ENCODE measurements at regions not wholly inside any gene's neighbourhood (a gene's known extent, or its start where the extent isn't known, plus 50 kb on each side); places are given as distances from the start of the nearest gene placed in this dataset.

DNA sequence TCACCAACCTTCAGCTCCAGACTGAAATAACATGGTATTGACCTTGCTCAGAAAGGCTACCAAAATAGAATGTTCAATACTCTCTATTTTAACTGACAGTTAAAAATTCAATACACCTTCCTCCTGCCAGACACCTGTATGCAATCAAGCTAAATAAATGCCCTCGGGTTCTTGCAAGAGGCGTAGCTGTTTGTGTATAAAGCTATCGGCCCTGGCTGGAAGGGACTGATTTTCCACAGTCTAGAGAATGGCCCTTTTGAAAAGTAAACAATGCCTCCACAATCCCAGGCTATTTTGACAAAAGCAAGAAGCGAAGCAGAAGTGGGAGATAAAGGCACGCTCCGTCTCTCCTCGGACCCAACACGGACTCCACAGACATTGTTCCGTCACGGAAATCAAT lies 791.2 kb downstream of the BRD1 start:
- 90% methylated on average over 4 of the region's 10 CpGs for WGBS (ENCODE audit: insufficient coverage)

DNA sequence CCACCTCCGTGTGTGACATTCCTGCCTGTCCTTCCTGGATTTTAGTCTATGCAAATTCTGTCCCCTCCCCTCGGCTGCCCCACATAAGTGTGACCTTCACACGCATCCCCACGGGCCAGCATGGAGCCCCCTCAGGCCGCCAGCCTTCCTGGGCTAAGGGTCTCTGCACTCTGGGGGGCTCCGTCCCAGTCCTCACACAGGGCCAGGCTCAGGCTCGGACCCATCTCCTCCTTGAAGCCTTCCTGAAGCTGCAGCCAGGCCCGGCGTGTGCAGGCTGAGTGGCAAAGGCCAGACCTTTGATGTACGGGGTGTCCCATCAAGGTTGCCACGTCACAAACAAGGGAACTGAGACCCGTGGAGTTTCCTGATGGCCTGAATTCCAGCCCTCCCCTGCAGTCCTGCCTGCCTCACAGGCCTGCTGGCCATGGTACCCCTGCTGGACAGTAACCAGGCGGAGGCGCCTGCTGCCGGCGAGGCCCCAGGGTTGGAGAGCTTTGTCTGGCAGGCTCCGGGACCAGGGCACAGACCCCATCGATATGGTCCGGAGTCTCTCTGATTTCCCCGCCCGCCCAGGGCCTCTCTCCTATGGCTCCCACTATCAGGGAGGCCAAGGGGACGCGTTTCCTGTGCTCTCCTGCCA lies 791.7 kb downstream of the BRD1 start:
- Histone ChIP-seq H3K4me3 (ENCODE audit: control extremely low read depth in 1 of 5, extremely low read depth in 1 of 5, insufficient read depth in 1 of 5, low read depth in 2 of 5, low read length in 4 of 5) (no peak overlapping the region), H3K9me3 (ENCODE audit: control extremely low read depth in 1 of 3, control insufficient read depth in 2 of 3, insufficient read depth in 1 of 3, low read length in 2 of 3) (peaks cover 0 to 20% (median 0%) of the 10 kb centered on the region in 3 donors), H3K27me3 (replicated peaks in 1 of 4; ENCODE audit: control extremely low read depth in 1 of 4, control insufficient read depth in 3 of 4, insufficient read depth in 4 of 4, low read length in 3 of 4) (no peaks in the 10 kb centered on the region), H3K4me1 (ENCODE audit: control insufficient read depth in 2 of 2, insufficient read depth in 2 of 2, low read length in 2 of 2) (no peaks in the 10 kb centered on the region), H3K4me2 (replicated peaks; ENCODE audit: low read depth, low read length, poor library complexity, severe bottlenecking) (no peak overlapping the region), H3K36me3 (replicated peaks in 1 of 2; ENCODE audit: control extremely low read depth in 1 of 2, control insufficient read depth in 1 of 2, extremely low read depth in 1 of 2, insufficient read depth in 2 of 2, low read length in 1 of 2) (no peaks in the 10 kb centered on the region), H2AFZ (ENCODE audit: insufficient read depth, low read depth, low read length, poor library complexity, severe bottlenecking) (no peak overlapping the region), H3K27ac (ENCODE audit: low read length in 2 of 2) (no peak overlapping the region), H3K79me2 (ENCODE audit: control insufficient read depth, insufficient read depth, low read length) (no peaks in the 10 kb centered on the region), H3K9ac (ENCODE audit: low read length) (no peak overlapping the region), H4K20me1 (ENCODE audit: control insufficient read depth, insufficient read depth, low read length, poor library complexity, severe bottlenecking) (no peaks in the 10 kb centered on the region)
- H3K4me3 Mint-ChIP-seq, result no peak overlapping the region
- no peaks in the 10 kb centered on the region for H3K9me3 Mint-ChIP-seq (ENCODE audit: insufficient read depth)
- H3K4me1 Mint-ChIP-seq, result no peaks in the 10 kb centered on the region
- no peaks in the 10 kb centered on the region for H3K27me3 Mint-ChIP-seq
- no peak for ATAC-seq (ENCODE audit: low read depth)
- 83% methylated on average over 23 of the region's 23 CpGs for WGBS (ENCODE audit: insufficient coverage)
- DNase-seq, result no peak
- CTCF ChIA-PET, result no interaction called here
- no peak overlapping the region for H3K27ac Mint-ChIP-seq
- intact Hi-C loops (cut with micrococcal nuclease), result no loop called here
- POLR2A ChIA-PET, result no interaction called here
- TF ChIP-seq EZH2 (IDR thresholded peaks at IDR 0.05; ENCODE audit: borderline replicate concordance, insufficient read depth, low read depth, low read length, poor library complexity, severe bottlenecking), result no peak
- TF ChIP-seq, protein P1, sequence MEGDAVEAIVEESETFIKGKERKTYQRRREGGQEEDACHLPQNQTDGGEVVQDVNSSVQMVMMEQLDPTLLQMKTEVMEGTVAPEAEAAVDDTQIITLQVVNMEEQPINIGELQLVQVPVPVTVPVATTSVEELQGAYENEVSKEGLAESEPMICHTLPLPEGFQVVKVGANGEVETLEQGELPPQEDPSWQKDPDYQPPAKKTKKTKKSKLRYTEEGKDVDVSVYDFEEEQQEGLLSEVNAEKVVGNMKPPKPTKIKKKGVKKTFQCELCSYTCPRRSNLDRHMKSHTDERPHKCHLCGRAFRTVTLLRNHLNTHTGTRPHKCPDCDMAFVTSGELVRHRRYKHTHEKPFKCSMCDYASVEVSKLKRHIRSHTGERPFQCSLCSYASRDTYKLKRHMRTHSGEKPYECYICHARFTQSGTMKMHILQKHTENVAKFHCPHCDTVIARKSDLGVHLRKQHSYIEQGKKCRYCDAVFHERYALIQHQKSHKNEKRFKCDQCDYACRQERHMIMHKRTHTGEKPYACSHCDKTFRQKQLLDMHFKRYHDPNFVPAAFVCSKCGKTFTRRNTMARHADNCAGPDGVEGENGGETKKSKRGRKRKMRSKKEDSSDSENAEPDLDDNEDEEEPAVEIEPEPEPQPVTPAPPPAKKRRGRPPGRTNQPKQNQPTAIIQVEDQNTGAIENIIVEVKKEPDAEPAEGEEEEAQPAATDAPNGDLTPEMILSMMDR (IDR thresholded peaks at IDR 0.05), result no peak

More for the DNA sequence above, 791.2 kb downstream of the BRD1 start:
- no peak for TF ChIP-seq EZH2 (IDR thresholded peaks at IDR 0.05; ENCODE audit: borderline replicate concordance, insufficient read depth, low read depth, low read length, poor library complexity, severe bottlenecking)
- TF ChIP-seq, protein P1 (IDR thresholded peaks at IDR 0.05), result no peak
- no peak for DNase-seq
- H3K4me2 ChIP-seq (replicated peaks; ENCODE audit: low read depth, low read length, poor library complexity, severe bottlenecking), result no peak overlapping the region
- H3K4me1 ChIP-seq (ENCODE audit: control insufficient read depth in 2 of 2, insufficient read depth in 2 of 2, low read length in 2 of 2), result no peaks in the 10 kb centered on the region
- no peaks in the 10 kb centered on the region for H4K20me1 ChIP-seq (ENCODE audit: control insufficient read depth, insufficient read depth, low read length, poor library complexity, severe bottlenecking)
- H3K4me3 ChIP-seq (ENCODE audit: control extremely low read depth in 1 of 5, extremely low read depth in 1 of 5, insufficient read depth in 1 of 5, low read depth in 2 of 5, low read length in 4 of 5), result no peak overlapping the region
- no peak overlapping the region for H3K9ac ChIP-seq (ENCODE audit: low read length)
- Mint-ChIP-seq H3K27me3 (no peaks in the 10 kb centered on the region), H3K4me1 (no peaks in the 10 kb centered on the region), H3K27ac (no peak overlapping the region), H3K9me3 (ENCODE audit: insufficient read depth) (no peaks in the 10 kb centered on the region), H3K4me3 (no peak overlapping the region)
- intact Hi-C loops (cut with micrococcal nuclease), result no loop called here
- no peaks in the 10 kb centered on the region for H3K79me2 ChIP-seq (ENCODE audit: control insufficient read depth, insufficient read depth, low read length)
- no peak overlapping the region for H2AFZ ChIP-seq (ENCODE audit: insufficient read depth, low read depth, low read length, poor library complexity, severe bottlenecking)
- H3K36me3 ChIP-seq (replicated peaks in 1 of 2; ENCODE audit: control extremely low read depth in 1 of 2, control insufficient read depth in 1 of 2, extremely low read depth in 1 of 2, insufficient read depth in 2 of 2, low read length in 1 of 2), result no peaks in the 10 kb centered on the region
- H3K9me3 ChIP-seq (ENCODE audit: control extremely low read depth in 1 of 3, control insufficient read depth in 2 of 3, insufficient read depth in 1 of 3, low read length in 2 of 3), result peaks cover 0 to 20% (median 0%) of the 10 kb centered on the region in 3 donors
- H3K27ac ChIP-seq (ENCODE audit: low read length in 2 of 2), result no peak overlapping the region
- ATAC-seq (ENCODE audit: low read depth), result no peak
- CTCF ChIA-PET, result no interaction called here
- H3K27me3 ChIP-seq (replicated peaks in 1 of 4; ENCODE audit: control extremely low read depth in 1 of 4, control insufficient read depth in 3 of 4, insufficient read depth in 4 of 4, low read length in 3 of 4), result no peaks in the 10 kb centered on the region
- POLR2A ChIA-PET, result no interaction called here
